Activated T-cell treated with anti-CD3 and anti-CD28 coated beads, Interleukin-2, amount 50 U/mL, for 4 hours (primary cell): ENCODE measurements at regions not wholly inside any gene's neighbourhood (a gene's known extent, or its start where the extent isn't known, plus 50 kb on each side); places are given as distances from the start of the nearest gene placed in this dataset.

Source experiments
- ATAC-seq, 2 donors: fragments of 200-7000 bp; cut with Tn5 transposase; one replicate each; pipeline ENCODE4 v1.10.0; 2021
- DNase-seq: peaks from one replicate; pipeline ENCODE4 v3.0.0-alpha.2; 2020
- H3K27me3 Mint-ChIP-seq: one replicate; pipeline ENCODE4 v1.8.0; 2021; ENCODE audit warnings: low read depth, mixed read lengths
- H3K36me3 Mint-ChIP-seq: one replicate; pipeline ENCODE4 v1.8.0; 2022; ENCODE audit warnings: mixed read lengths; ENCODE audit not compliant: insufficient read depth
- H3K4me1 Mint-ChIP-seq: one replicate; pipeline ENCODE4 v1.8.0; 2021; ENCODE audit warnings: low read depth, mixed read lengths
- H3K4me3 Mint-ChIP-seq: one replicate; pipeline ENCODE4 v1.8.0; 2021; ENCODE audit warnings: mild to moderate bottlenecking, moderate library complexity, mixed read lengths
- H3K9me3 Mint-ChIP-seq: one replicate; pipeline ENCODE4 v1.8.0; 2021; ENCODE audit warnings: mixed read lengths

DNA sequence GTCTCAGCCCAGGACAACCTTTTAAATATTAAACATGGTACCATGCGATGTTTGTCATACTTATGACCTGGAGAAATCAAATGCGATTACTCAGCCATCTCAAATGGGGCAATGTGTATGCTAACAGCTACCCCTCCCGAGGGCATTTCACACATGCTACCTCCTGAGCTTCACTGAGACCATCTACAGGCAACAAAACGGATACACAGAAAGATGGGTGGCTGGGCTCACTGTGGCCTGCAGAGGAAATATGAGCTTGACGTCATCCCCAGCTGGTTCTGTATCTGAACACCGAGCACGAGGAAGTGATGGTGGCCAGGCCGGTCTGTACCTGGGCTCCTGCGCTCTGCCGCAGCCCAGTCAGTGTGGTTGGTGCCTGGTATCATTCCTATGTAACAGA, 374.3 kb downstream of the RPS24 start:
- Mint-ChIP-seq H3K9me3 (no peaks in the 10 kb centered on the region), H3K36me3 (no peaks in the 10 kb centered on the region), H3K4me3 (no peak overlapping the region), H3K27me3 (peaks cover 28% of the 10 kb centered on the region), H3K4me1 (peaks cover 7% of the 10 kb centered on the region)
- DNase-seq: no peak
- no peak for ATAC-seq

DNA sequence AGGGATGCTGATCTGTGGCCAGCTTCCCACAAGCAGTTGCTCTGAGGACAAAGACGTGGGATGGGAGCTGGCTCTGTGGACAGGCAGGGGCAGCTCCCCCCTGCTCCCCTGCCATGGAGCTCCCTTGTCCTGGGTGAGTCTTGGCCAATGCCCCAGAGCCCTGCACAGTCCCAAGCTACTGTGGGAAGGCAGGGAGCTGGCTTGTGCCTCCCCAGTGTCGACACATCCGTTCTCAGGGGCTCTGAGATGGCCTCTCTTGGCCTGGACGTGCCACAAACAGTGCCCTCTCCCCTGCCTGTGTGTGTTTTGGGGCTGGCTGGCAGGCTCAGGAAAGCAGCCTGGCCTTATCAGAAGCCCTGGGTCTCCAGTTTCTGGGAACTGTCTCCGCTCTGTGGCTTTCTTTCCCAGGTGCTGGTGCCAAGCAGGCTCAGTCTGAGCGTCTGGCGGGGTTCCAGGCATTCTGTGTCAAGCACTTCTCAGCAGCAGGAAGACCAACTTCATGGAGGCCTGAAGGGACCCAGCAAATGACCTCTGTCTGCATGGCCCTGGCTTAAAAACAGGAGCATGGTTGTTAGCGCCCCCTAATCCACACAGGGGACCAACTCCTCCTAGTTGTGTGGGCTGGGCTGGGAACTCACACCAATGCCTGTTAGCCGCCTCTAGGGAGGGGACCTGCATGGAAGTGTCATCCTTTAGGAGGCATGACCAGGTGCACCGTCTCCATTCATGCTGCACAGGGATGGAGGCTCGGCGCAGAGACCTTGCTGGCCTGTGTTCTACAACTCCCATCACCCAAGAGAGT, 375.2 kb downstream of the RPS24 start:
- DNase-seq (no peak), ATAC-seq (no peak)
- no peak overlapping the region for H3K4me3 Mint-ChIP-seq
- no peaks in the 10 kb centered on the region for H3K36me3 Mint-ChIP-seq
- peaks cover 28% of the 10 kb centered on the region for H3K27me3 Mint-ChIP-seq
- no peaks in the 10 kb centered on the region for H3K9me3 Mint-ChIP-seq
- peaks cover 7% of the 10 kb centered on the region for H3K4me1 Mint-ChIP-seq

DNA sequence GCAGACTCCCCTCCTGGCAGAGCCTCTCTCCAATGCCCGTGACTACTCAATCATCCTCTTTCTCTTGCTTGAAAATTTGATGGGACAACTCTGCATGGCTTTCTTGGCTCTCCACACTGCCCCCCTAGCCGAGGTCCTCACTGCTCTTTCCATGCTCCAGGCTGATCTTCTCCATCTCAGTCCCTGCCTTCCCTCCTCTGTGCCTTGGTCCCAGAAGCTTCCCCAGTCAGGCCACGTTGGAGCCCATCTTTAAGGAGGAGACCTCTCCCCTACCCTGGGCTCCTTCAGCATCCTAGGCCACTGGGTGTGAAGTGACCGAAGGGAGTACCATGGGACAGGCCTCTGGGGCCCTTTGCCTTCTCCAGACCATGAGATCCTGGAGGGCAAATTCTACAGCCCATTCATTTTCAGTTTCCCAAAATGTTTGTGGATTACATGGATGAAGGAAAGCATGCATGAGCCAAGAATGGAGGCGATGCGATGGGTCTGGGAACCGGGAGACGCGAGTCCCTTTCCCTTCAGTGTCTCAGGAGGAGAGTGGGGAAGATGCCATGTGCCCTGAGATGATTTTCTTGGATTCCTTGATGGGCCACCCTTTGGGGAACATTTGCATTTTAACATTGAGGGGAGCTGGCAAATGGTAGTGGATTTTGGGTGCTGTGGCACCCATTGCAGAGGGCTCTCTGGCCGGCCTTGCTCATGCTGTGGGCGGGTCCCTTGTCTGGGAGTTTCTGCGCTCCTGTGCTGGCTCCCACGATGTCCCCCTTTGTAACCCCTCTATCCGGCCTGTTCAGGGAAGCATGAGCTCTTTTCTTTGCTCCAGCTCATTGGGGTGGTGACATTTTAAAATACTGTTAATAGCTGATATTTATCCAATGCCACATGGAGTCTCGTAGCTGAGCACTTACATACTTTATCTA, 376.6 kb downstream of the RPS24 start:
- peaks cover 7% of the 10 kb centered on the region for H3K4me1 Mint-ChIP-seq
- H3K4me3 Mint-ChIP-seq: no peak overlapping the region
- no peak for ATAC-seq
- no peaks in the 10 kb centered on the region for H3K36me3 Mint-ChIP-seq
- no peaks in the 10 kb centered on the region for H3K9me3 Mint-ChIP-seq
- peaks cover 28% of the 10 kb centered on the region for H3K27me3 Mint-ChIP-seq
- DNase-seq: no peak

DNA sequence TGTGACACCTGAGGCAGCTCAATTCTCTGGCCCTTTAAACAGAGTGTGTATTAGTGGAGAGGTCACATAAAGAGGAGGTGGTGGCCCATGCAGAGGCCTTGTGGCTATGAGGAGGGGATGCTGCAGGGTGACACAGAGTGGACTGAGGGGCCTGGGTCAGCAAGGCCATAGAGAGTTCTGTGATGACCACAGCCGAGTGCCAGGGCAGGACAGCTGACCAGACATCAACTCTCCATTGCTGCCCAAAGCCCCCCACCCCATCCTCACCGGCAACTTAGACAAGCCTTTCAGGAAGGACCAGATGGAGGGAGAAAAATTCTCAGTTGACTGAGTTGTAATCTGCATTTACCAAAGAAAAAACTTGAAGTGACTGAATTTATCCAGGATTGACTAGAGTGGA, 378.1 kb downstream of the RPS24 start:
- no peak for ATAC-seq
- peaks cover 3% of the 10 kb centered on the region for H3K4me1 Mint-ChIP-seq
- DNase-seq: no peak
- H3K27me3 Mint-ChIP-seq: peaks cover 14% of the 10 kb centered on the region
- no peak overlapping the region for H3K4me3 Mint-ChIP-seq
- no peaks in the 10 kb centered on the region for H3K36me3 Mint-ChIP-seq
- no peaks in the 10 kb centered on the region for H3K9me3 Mint-ChIP-seq

DNA sequence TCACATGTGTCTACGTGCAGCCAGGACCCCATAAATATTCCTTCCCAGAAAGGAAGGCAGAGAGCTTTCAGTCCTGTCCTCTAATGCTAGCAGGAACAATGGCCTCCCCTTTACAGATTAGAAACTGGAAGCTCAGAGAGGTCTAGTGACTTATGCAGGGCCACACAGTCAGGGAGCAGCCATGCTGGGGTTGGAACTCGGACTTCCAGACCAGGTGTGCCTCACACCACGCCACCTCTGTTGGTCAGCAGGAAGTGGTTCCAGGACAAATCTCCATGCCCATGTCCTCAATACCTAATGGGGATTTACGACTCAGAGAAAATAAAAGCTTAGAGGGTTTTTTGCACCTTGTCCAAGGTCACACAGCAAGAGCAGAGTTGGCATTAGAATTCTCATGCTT, 378.9 kb downstream of the RPS24 start:
- ATAC-seq: no peak
- H3K4me3 Mint-ChIP-seq: no peak overlapping the region
- H3K4me1 Mint-ChIP-seq: no peaks in the 10 kb centered on the region
- DNase-seq: no peak
- no peaks in the 10 kb centered on the region for H3K9me3 Mint-ChIP-seq
- H3K27me3 Mint-ChIP-seq: peaks cover 7% of the 10 kb centered on the region
- no peaks in the 10 kb centered on the region for H3K36me3 Mint-ChIP-seq

DNA sequence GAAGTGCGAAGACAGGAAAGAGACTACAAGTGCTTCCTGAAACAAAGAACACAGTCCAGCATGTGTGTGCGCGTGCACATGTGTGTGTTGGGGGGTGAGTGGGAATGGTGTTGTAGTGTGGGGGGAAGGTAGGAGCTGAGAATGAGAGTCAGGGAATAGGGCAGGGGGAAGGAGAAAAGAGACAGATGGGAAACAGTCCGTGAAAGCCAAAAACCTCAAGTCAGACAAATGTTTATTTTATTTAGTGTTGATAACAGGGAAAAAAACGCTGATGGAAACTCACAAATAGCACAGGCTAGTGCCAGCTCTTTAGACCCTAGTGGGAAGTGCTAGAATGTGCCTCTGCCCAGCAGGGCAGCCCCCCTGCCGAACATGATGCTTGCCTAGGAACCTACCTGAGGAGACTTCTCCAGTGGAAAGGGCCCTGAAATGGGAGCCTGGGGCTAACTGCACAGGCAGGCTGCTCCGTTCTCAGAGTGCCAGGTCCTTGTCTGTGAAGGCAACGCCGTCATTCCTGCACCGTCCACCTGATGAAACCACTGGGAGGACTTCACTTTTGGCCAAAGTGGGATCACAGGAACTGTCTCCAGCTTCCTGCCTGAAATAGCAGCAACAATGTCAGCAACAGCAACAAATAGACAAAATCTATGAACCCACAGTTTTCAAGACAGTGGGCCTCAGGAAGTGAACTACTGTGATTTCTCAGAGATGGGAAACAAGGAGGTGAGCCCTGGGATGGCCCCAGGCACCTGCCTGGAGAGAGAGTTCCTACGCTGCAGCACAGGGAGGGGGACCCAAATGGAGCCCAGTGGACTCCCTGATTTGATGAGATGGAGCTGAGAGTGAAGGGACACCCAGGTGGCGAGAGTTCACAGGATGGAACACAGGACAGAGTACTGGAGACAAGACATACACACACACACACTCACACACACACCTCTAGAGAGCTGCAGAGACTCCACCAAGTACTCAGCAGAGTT, 379.7 kb downstream of the RPS24 start:
- Mint-ChIP-seq H3K4me3 (no peak overlapping the region), H3K4me1 (no peaks in the 10 kb centered on the region), H3K27me3 (peaks cover 5% of the 10 kb centered on the region), H3K9me3 (no peaks in the 10 kb centered on the region), H3K36me3 (no peaks in the 10 kb centered on the region)
- DNase-seq (no peak), ATAC-seq (no peak)

DNA sequence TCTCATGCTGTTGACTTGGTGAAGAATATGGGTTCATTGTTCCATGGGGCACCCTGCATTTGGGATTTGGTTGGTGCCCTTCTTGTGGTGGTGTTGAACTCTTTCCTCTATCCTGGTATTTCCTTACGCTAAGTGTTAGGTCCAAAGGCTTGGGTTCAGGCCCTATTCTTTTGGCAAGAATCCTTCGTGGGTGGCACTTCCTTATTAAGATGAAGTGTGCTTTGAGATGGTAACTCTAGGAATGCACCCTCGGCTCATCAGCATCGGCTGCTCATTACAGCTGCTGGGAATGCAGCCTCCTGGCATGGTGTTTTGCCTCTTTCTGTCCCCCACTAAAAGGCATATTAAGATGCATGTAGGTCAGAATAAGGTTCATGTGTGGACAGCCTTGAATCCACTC, 380.7 kb downstream of the RPS24 start:
- Mint-ChIP-seq H3K9me3 (no peaks in the 10 kb centered on the region), H3K4me3 (no peak overlapping the region), H3K27me3 (peaks cover 5% of the 10 kb centered on the region), H3K36me3 (no peaks in the 10 kb centered on the region), H3K4me1 (no peaks in the 10 kb centered on the region)
- no peak for ATAC-seq
- DNase-seq: no peak

DNA sequence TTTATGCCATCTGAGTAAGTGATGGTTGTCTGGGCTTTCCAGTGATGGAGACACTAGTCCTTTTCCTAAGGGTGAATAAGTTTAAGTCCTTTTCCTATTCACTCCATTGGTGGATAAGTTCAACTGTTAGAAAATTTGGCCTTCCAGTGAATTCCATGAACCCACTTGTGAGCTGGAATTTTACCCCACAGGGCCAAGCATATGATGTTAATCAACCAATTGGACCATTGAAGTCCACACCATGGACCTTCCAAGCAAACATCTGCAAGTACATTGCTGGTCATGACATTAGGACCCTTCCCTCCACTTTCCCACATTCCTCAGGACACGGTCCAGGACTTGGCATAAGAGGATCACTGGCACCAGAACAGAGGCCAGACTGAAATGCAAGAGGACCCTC, 381.4 kb downstream of the RPS24 start:
- ATAC-seq (no peak), DNase-seq (no peak)
- H3K27me3 Mint-ChIP-seq: peaks cover 3% of the 10 kb centered on the region
- no peaks in the 10 kb centered on the region for H3K4me1 Mint-ChIP-seq
- no peaks in the 10 kb centered on the region for H3K36me3 Mint-ChIP-seq
- no peaks in the 10 kb centered on the region for H3K9me3 Mint-ChIP-seq
- no peak overlapping the region for H3K4me3 Mint-ChIP-seq

DNA sequence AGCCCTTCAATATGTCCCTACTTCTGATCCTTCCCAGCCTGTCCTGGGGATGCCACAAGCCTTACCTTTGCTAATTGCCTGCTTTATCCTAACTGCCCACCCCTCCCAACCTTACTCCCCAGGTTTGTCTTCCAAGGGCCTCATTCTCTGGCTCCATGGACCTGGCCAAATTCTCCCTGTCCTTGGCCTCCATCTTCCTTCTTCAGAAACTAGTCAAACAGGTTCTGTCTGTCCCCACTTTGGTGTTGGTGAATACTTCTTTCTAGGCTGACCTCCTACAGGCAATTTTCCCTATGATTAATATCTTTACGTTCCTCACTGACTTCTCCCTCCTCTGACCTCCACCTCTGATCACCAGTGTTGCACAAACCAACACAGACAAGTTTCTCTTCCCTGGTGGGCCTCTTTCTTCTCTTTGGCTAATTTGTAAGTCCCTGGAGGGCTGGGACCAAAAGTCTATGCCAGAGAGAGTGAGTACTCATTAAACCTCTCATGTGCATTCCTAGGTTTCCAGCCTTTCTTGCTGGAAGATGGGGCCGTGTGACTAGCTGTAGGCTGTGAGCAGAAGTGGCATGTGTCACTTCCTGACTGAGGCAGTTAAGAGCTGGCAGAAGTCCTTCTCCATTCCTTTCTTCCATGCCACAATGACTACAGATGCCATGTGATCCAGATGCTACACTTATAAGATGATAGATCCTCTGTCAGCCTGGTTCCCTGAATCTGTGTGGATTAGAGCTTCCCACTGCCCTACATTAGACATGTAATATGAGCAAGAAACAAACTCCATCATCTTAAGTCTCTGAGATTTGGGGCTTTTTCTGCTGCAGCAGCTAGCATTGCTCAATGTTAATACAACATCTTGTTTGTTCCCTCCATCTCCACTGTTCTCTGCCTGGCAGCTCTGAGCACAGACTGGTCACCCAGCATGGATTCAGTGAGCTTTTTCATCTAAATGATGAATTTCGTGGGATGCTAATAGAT, 382.7 kb downstream of the RPS24 start:
- DNase-seq: no peak
- Mint-ChIP-seq H3K9me3 (no peaks in the 10 kb centered on the region), H3K36me3 (no peaks in the 10 kb centered on the region), H3K27me3 (peaks cover 8% of the 10 kb centered on the region), H3K4me1 (no peaks in the 10 kb centered on the region), H3K4me3 (no peak overlapping the region)
- ATAC-seq: no peak

DNA sequence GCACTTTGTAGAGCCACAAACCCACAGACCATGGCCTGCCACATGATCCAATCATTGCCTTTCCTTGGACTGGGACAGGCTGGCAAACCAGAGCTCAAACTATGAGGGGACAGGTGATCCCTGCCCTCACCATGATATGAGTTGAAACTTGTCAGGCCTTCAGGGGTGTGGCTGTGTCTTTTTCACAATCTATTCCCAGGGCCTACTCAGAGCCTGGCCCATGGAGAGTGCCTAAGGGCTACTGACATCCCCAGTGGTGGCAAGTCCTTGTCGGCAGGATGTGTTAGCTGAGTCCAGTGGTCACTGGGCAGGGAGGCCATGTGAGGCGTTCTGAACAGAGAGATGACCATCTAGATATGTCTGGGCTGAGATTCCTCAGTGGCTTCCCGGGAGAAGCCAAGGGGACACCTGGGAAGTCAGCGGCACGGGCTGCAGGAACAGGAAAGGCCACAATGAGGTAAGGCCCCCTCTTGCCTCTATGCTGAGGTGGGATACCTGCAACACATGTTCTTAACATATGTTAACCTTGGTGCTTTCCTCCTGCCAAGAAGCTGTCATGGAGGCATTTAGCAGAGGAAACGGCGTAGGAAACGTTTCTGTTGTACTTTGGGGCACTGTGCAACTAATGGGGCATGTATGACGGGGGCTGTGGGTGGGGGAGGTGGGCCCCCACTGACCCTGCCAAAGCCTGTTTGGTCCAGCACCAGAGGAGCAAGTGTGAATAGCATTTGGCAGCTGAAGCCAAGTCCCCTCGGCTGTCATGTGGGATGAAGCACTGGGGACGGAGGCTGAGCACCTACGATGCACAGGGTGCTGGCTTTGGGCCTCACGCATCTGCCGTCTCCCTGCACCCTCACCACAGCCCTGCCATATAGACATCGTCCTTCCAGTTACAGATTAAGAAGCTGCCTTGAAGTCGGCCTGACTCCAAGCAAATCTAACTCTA, 384.0 kb downstream of the RPS24 start:
- Mint-ChIP-seq H3K27me3 (peaks cover 8% of the 10 kb centered on the region), H3K9me3 (no peaks in the 10 kb centered on the region), H3K4me3 (no peak overlapping the region), H3K4me1 (no peaks in the 10 kb centered on the region), H3K36me3 (no peaks in the 10 kb centered on the region)
- DNase-seq (no peak), ATAC-seq (no peak)

DNA sequence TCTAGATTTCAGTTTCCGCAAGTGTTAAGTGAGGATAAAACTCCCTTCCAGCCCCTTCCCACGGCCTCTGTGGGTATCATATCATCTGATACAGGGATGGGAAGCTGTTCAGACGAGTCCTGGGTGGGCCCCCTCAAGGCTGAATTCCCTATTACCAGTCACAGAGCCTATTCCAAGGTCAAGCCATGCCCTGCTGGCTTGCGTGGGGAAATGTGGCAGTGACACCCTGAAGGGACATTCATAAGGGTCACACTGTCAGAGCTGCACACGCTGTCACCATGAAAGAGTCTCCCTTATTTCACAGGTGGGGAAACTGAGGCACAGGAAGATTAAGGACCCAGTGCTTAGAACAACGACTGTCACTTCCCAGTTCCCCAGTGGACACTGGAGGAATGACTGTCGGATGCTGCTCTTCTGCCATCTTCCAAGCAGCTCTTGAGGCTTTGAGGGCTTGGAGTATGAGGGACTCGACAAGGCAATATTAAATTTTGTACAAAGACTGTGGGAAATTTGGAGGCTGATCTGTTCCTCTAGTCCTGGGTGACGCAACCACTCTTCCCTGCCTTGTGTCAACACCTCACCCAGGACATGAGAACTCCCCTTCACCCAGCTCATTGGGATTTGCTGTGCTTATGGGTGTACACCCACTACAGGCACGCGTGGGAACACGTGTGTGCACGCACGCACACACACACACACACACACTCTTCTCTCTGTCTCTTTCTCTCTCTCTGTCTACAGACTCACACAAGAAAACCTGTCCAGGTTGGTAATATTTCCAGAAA, 386.0 kb downstream of the RPS24 start:
- Mint-ChIP-seq H3K4me1 (no peaks in the 10 kb centered on the region), H3K4me3 (no peak overlapping the region), H3K9me3 (no peaks in the 10 kb centered on the region), H3K27me3 (peaks cover 8% of the 10 kb centered on the region), H3K36me3 (no peaks in the 10 kb centered on the region)
- DNase-seq (no peak), ATAC-seq (no peak)
